ENCODE measurements at regions not wholly inside any gene's neighbourhood (a gene's known extent, or its start where the extent isn't known, plus 50 kb on each side); places are given as distances from the start of the nearest gene placed in this dataset.

DNA sequence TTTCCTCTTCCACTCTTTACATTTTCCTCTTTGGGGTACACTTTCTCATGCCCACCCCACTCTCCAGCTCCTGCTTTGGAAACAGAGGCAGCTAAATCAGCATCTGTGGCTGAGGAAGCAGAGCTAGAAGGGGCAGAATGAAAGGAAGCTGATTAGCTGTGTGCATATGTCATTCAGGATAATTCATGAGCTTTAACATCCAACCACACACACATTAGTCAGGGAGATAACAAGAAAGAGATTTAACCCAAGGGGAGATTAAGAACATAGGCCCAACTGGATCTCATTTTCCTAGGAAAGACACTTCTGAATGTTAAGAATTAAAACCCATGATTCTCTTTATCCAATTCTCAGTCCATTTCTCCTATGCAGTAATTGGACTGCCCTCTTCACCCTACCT, 405.5 kb downstream of the TBC1D4 start:
- no peaks in the 10 kb centered on the region for H3K9me3 ChIP-seq (ENCODE audit: control insufficient read depth in 2 of 2, insufficient read depth in 1 of 2, low read length in 1 of 2)
- no peaks in the 10 kb centered on the region for H3K4me1 ChIP-seq (ENCODE audit: control insufficient read depth in 2 of 2, insufficient read depth in 2 of 2, low read length in 2 of 2)
- no peak for DNase-seq (ENCODE audit: low read depth in 6 of 9, low spot score in 9 of 9)
- no peak overlapping the region for H3K4me3 ChIP-seq (ENCODE audit: low read length in 2 of 2)
- H3K27ac ChIP-seq (ENCODE audit: low read depth in 1 of 2, low read length in 1 of 2), result no peak overlapping the region
- H3K36me3 ChIP-seq (ENCODE audit: control insufficient read depth in 2 of 2, insufficient read depth in 2 of 2, low read length in 1 of 2), result no peaks in the 10 kb centered on the region
- no peaks in the 10 kb centered on the region for H3K27me3 ChIP-seq (ENCODE audit: control insufficient read depth in 2 of 2, insufficient read depth in 1 of 2, low read length in 1 of 2)

DNA sequence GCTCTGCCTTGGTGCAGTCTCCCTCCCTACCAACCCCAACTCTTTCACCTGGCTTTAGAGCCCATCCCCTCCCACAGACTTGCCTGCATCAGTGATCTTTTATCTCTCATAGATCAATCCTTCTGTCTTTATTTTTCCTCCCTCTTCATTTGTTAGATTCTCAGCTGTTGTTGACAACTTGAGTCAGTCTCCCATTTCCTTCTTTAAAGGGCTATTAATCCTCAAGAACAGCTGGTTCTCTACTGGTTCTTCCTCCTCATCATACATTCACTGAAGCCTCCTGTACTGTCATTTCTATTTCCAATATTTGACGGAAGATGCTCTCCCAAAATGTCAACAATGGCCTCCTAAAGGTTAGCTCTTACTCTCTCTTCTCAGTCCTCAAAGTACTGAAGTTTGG, 408.2 kb downstream of the TBC1D4 start:
- H3K36me3 ChIP-seq (ENCODE audit: control insufficient read depth in 2 of 2, insufficient read depth in 2 of 2, low read length in 1 of 2), result no peaks in the 10 kb centered on the region
- no peaks in the 10 kb centered on the region for H3K27me3 ChIP-seq (ENCODE audit: control insufficient read depth in 2 of 2, insufficient read depth in 1 of 2, low read length in 1 of 2)
- no peak overlapping the region for H3K4me3 ChIP-seq (ENCODE audit: low read length in 2 of 2)
- H3K9me3 ChIP-seq (ENCODE audit: control insufficient read depth in 2 of 2, insufficient read depth in 1 of 2, low read length in 1 of 2), result no peaks in the 10 kb centered on the region
- H3K27ac ChIP-seq (ENCODE audit: low read depth in 1 of 2, low read length in 1 of 2), result no peak overlapping the region
- WGBS, result 98% methylated on average over 1 of the region's 1 CpG
- no peaks in the 10 kb centered on the region for H3K4me1 ChIP-seq (ENCODE audit: control insufficient read depth in 2 of 2, insufficient read depth in 2 of 2, low read length in 2 of 2)
- DNase-seq (ENCODE audit: low read depth in 6 of 9, low spot score in 9 of 9), result no peak

DNA sequence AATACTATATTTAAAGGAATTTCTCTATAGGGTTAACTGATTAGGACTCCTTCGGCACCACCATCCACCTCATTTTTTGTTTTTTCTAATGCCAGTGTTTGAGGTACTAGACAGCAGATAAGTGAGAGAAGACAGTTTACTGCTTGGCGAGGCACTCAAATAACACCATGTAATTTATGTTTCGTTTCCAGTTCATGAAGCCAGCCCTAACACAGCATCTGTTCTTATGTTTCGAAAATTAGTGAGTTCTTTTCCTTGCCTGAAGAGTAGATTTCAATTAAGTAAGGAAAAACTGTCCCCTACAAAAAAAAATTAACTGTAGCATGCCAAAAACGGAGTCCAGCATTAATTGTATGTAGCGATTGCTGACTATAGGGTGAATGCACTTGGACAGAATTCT, 409.1 kb downstream of the TBC1D4 start:
- Histone ChIP-seq H3K27ac (ENCODE audit: low read depth in 1 of 2, low read length in 1 of 2) (no peak overlapping the region), H3K4me1 (ENCODE audit: control insufficient read depth in 2 of 2, insufficient read depth in 2 of 2, low read length in 2 of 2) (no peaks in the 10 kb centered on the region), H3K27me3 (ENCODE audit: control insufficient read depth in 2 of 2, insufficient read depth in 1 of 2, low read length in 1 of 2) (no peaks in the 10 kb centered on the region), H3K4me3 (ENCODE audit: low read length in 2 of 2) (no peak overlapping the region), H3K9me3 (ENCODE audit: control insufficient read depth in 2 of 2, insufficient read depth in 1 of 2, low read length in 1 of 2) (no peaks in the 10 kb centered on the region), H3K36me3 (ENCODE audit: control insufficient read depth in 2 of 2, insufficient read depth in 2 of 2, low read length in 1 of 2) (no peaks in the 10 kb centered on the region)
- WGBS, result 86% methylated on average over 6 of the region's 6 CpGs
- no peak for DNase-seq (ENCODE audit: low read depth in 6 of 9, low spot score in 9 of 9)

DNA sequence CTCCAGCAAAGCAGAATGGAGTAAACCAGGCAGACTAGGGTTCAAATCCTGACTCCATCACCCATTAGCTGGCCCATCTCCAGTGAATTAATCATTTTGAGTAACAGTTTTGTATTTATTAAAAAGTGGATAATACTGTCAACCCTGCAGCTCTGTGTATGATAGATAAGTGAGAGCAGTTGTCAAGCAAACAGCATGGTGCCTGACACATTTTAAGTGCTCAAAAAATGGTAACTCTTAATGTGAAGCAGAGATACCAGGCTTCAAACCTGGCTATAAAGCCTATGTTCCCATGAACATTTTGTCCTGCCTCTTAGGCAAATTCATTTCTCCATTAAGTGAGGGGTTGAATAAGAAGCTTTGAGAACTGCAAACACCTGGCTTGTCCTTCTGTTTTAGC, 409.6 kb downstream of the TBC1D4 start:
- Histone ChIP-seq H3K9me3 (ENCODE audit: control insufficient read depth in 2 of 2, insufficient read depth in 1 of 2, low read length in 1 of 2) (no peaks in the 10 kb centered on the region), H3K36me3 (ENCODE audit: control insufficient read depth in 2 of 2, insufficient read depth in 2 of 2, low read length in 1 of 2) (no peaks in the 10 kb centered on the region), H3K27me3 (ENCODE audit: control insufficient read depth in 2 of 2, insufficient read depth in 1 of 2, low read length in 1 of 2) (no peaks in the 10 kb centered on the region), H3K4me1 (ENCODE audit: control insufficient read depth in 2 of 2, insufficient read depth in 2 of 2, low read length in 2 of 2) (no peaks in the 10 kb centered on the region), H3K4me3 (ENCODE audit: low read length in 2 of 2) (no peak overlapping the region), H3K27ac (ENCODE audit: low read depth in 1 of 2, low read length in 1 of 2) (no peak overlapping the region)
- no peak for DNase-seq (ENCODE audit: low read depth in 6 of 9, low spot score in 9 of 9)

DNA sequence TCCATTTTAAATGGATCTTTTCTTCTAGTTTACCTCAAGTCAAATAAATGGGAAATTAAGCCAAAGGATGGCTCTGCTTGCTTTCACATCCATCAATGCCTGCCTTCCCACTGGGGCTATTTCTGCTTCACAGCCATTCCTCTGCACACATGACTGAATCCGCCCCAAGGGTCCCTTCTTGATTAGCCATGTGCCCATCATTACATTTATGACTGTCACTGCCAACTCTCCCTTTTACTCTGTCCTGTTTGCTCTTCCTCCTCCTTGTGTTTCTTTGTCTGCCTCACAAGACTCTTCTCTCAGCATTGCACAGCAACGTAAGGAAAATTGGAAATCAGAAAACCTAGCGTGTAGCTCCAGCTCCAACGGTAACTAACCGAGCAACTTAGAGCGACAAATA, 410.2 kb downstream of the TBC1D4 start:
- no peak overlapping the region for H3K27ac ChIP-seq (ENCODE audit: low read depth in 1 of 2, low read length in 1 of 2)
- DNase-seq (ENCODE audit: low read depth in 6 of 9, low spot score in 9 of 9), result no peak
- no peaks in the 10 kb centered on the region for H3K36me3 ChIP-seq (ENCODE audit: control insufficient read depth in 2 of 2, insufficient read depth in 2 of 2, low read length in 1 of 2)
- WGBS, result 87% methylated on average over 6 of the region's 6 CpGs
- no peak overlapping the region for H3K4me3 ChIP-seq (ENCODE audit: low read length in 2 of 2)
- no peaks in the 10 kb centered on the region for H3K9me3 ChIP-seq (ENCODE audit: control insufficient read depth in 2 of 2, insufficient read depth in 1 of 2, low read length in 1 of 2)
- no peaks in the 10 kb centered on the region for H3K4me1 ChIP-seq (ENCODE audit: control insufficient read depth in 2 of 2, insufficient read depth in 2 of 2, low read length in 2 of 2)
- H3K27me3 ChIP-seq (ENCODE audit: control insufficient read depth in 2 of 2, insufficient read depth in 1 of 2, low read length in 1 of 2), result no peaks in the 10 kb centered on the region

DNA sequence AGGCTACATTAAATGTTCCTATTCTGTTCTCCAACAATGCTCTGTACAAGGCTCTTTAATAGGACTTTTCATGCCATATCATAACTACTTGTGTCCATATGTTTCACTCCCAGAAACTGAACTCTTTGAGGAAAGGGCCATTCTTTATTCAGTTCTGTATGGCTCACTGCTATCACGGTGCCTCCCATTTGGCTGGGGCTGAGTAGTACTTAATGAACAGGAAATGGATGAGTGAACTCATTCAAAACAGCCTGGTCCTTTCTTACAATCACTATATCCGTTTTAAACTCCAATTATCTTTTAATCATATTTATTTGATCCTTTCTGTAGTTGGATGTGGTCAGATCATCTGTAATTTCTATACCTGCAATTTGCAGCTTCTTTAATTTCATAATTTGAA, 410.6 kb downstream of the TBC1D4 start:
- Histone ChIP-seq H3K4me1 (ENCODE audit: control insufficient read depth in 2 of 2, insufficient read depth in 2 of 2, low read length in 2 of 2) (no peaks in the 10 kb centered on the region), H3K4me3 (ENCODE audit: low read length in 2 of 2) (no peak overlapping the region), H3K27me3 (ENCODE audit: control insufficient read depth in 2 of 2, insufficient read depth in 1 of 2, low read length in 1 of 2) (no peaks in the 10 kb centered on the region), H3K36me3 (ENCODE audit: control insufficient read depth in 2 of 2, insufficient read depth in 2 of 2, low read length in 1 of 2) (no peaks in the 10 kb centered on the region), H3K9me3 (ENCODE audit: control insufficient read depth in 2 of 2, insufficient read depth in 1 of 2, low read length in 1 of 2) (no peaks in the 10 kb centered on the region), H3K27ac (ENCODE audit: low read depth in 1 of 2, low read length in 1 of 2) (no peak overlapping the region)
- 53% methylated on average over 2 of the region's 2 CpGs for WGBS
- DNase-seq (ENCODE audit: low read depth in 6 of 9, low spot score in 9 of 9), result no peak

DNA sequence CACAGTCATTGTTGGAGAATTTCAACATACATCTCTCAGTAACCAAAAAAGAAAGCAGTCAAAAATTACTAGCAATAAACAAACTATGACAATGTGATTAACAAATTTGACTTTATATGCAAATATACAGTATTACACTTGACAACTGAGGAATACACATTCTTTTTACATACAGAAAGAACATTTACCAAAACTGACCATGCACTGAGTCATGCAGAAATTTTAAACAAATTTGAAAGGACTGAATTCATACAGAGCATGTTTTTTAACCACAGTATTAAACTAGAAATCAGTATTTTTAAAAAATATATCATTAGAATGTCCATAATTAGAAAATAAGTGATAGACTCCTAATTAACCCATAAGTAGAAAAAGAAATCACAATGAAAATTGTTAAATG, 420.1 kb downstream of the TBC1D4 start:
- Histone ChIP-seq H3K4me1 (ENCODE audit: control insufficient read depth in 2 of 2, insufficient read depth in 2 of 2, low read length in 2 of 2) (no peaks in the 10 kb centered on the region), H3K27ac (ENCODE audit: low read depth in 1 of 2, low read length in 1 of 2) (no peak overlapping the region), H3K9me3 (ENCODE audit: control insufficient read depth in 2 of 2, insufficient read depth in 1 of 2, low read length in 1 of 2) (no peaks in the 10 kb centered on the region), H3K27me3 (ENCODE audit: control insufficient read depth in 2 of 2, insufficient read depth in 1 of 2, low read length in 1 of 2) (no peaks in the 10 kb centered on the region), H3K36me3 (ENCODE audit: control insufficient read depth in 2 of 2, insufficient read depth in 2 of 2, low read length in 1 of 2) (no peaks in the 10 kb centered on the region), H3K4me3 (ENCODE audit: low read length in 2 of 2) (no peak overlapping the region)
- DNase-seq (ENCODE audit: low read depth in 6 of 9, low spot score in 9 of 9), result no peak

DNA sequence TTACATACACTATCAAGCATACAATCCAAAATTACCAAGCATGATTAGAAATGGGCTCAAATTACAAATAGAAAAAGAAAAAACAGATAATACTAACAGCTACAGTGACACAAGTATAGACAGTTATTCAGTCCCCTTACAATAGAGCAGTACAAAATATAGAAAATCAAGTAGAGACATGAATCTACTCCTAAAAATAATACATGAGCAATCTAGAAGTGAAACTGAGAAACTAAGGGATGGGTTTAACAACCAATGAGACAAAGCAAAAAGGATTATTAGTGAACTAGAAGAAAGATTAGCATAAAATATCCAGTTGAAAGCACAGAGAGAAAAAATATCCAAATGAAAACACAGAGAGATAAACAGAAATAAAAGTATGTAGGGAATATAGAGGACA, 426.7 kb downstream of the TBC1D4 start:
- no peak for DNase-seq (ENCODE audit: low read depth in 6 of 9, low spot score in 9 of 9)
- H3K36me3 ChIP-seq (ENCODE audit: control insufficient read depth in 2 of 2, insufficient read depth in 2 of 2, low read length in 1 of 2), result no peaks in the 10 kb centered on the region
- no peak overlapping the region for H3K27ac ChIP-seq (ENCODE audit: low read depth in 1 of 2, low read length in 1 of 2)
- H3K27me3 ChIP-seq (ENCODE audit: control insufficient read depth in 2 of 2, insufficient read depth in 1 of 2, low read length in 1 of 2), result no peaks in the 10 kb centered on the region
- no peak overlapping the region for H3K4me3 ChIP-seq (ENCODE audit: low read length in 2 of 2)
- no peaks in the 10 kb centered on the region for H3K9me3 ChIP-seq (ENCODE audit: control insufficient read depth in 2 of 2, insufficient read depth in 1 of 2, low read length in 1 of 2)
- no peaks in the 10 kb centered on the region for H3K4me1 ChIP-seq (ENCODE audit: control insufficient read depth in 2 of 2, insufficient read depth in 2 of 2, low read length in 2 of 2)

DNA sequence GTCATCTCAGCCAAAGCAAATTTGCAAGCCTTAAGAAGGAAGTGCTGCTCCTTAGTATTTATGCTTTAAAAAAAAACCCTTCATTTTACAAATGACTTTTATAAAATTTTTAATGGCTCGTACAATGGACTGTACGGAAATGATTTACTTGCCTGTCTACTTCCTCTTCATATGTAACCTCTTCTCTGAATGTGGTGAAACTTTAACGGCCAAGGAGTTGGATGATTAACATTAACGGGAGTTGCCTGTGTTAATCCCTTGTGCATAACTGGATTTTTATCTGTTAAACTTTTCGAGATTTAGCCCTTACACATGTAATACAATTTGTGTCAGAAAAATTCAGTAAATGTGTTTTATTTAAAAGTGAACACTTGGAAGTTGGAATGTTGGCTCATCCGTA, 429.4 kb downstream of the TBC1D4 start:
- no peaks in the 10 kb centered on the region for H3K4me1 ChIP-seq (ENCODE audit: control insufficient read depth in 2 of 2, insufficient read depth in 2 of 2, low read length in 2 of 2)
- no peak overlapping the region for H3K27ac ChIP-seq (ENCODE audit: low read depth in 1 of 2, low read length in 1 of 2)
- no peaks in the 10 kb centered on the region for H3K9me3 ChIP-seq (ENCODE audit: control insufficient read depth in 2 of 2, insufficient read depth in 1 of 2, low read length in 1 of 2)
- H3K4me3 ChIP-seq (ENCODE audit: low read length in 2 of 2), result no peak overlapping the region
- DNase-seq (ENCODE audit: low read depth in 6 of 9, low spot score in 9 of 9), result no peak
- H3K36me3 ChIP-seq (ENCODE audit: control insufficient read depth in 2 of 2, insufficient read depth in 2 of 2, low read length in 1 of 2), result no peaks in the 10 kb centered on the region
- 85% methylated on average over 6 of the region's 6 CpGs for WGBS
- no peaks in the 10 kb centered on the region for H3K27me3 ChIP-seq (ENCODE audit: control insufficient read depth in 2 of 2, insufficient read depth in 1 of 2, low read length in 1 of 2)

DNA sequence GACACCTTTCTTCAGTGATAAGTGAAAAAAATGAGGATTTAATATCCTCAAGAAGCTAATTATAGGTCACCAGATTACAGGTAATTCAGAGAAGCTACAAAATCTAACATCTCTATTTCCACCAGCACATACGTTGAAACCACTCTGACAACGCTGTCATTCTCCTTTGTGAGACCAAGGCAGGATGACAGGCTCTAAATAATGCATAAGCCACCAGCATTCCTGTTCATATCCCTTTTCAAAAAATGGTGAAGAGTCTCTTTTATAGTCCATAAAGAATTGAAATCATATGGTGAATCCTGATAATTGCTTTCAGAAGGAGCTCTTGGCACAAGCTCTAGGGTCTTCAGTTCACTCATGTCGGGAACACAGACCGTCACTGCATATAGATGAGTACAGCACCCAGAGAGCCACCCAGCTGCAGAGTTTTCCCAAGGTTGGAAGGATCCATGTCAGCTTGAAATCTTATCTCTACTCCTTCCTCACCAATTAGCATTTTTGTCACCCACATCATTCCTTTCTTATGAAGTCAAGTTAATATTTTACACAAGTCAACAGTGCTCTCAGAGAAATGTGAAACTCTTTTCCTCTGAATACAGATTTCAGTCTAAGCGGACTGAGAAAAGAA, 431.4 kb downstream of the TBC1D4 start:
- H3K27ac ChIP-seq (ENCODE audit: low read depth in 1 of 2, low read length in 1 of 2), result no peak overlapping the region
- H3K36me3 ChIP-seq (ENCODE audit: control insufficient read depth in 2 of 2, insufficient read depth in 2 of 2, low read length in 1 of 2), result no peaks in the 10 kb centered on the region
- H3K4me1 ChIP-seq (ENCODE audit: control insufficient read depth in 2 of 2, insufficient read depth in 2 of 2, low read length in 2 of 2), result no peaks in the 10 kb centered on the region
- 89% methylated on average over 5 of the region's 5 CpGs for whole genome bisulfite sequencing
- no peak for DNase-seq (ENCODE audit: low read depth in 6 of 9, low spot score in 9 of 9)
- H3K9me3 ChIP-seq (ENCODE audit: control insufficient read depth in 2 of 2, insufficient read depth in 1 of 2, low read length in 1 of 2), result no peaks in the 10 kb centered on the region
- H3K4me3 ChIP-seq (ENCODE audit: low read length in 2 of 2), result no peak overlapping the region
- H3K27me3 ChIP-seq (ENCODE audit: control insufficient read depth in 2 of 2, insufficient read depth in 1 of 2, low read length in 1 of 2), result no peaks in the 10 kb centered on the region

Data from thymus (tissue), 11 donors.